ENCODE measurements at regions not wholly inside any gene's neighbourhood (a gene's known extent, or its start where the extent isn't known, plus 50 kb on each side); places are given as distances from the start of the nearest gene placed in this dataset.

DNA sequence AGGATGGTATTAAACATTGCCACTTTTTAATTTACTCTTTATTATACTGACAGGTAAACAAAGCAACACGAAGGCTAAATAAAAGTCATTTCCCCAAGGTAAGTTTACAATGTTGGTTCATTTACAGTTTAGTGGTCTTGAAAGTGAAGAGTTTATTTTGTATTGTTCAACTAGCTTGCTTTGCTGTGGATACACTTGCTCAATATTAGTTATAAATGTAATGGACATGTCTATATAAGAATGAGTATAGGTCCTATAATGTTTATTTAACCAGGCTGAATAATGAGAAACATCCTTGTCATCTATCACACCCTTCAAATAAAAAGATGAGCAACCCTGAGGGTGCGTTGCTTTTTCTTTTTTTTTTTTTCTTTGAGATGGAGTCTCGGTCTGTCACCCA, 1129.4 kb downstream of the TSN start:
- Histone ChIP-seq H3K36me3 (no peaks in the 10 kb centered on the region), H3K4me1 (no peaks in the 10 kb centered on the region), H3K27me3 (peaks cover 0 to 4% (median 0%) of the 10 kb centered on the region in 4 donors), H3K9me3 (no peaks in the 10 kb centered on the region), H3K27ac (no peak overlapping the region), H3K4me3 (no peak overlapping the region)
- TF ChIP-seq, protein P1, sequence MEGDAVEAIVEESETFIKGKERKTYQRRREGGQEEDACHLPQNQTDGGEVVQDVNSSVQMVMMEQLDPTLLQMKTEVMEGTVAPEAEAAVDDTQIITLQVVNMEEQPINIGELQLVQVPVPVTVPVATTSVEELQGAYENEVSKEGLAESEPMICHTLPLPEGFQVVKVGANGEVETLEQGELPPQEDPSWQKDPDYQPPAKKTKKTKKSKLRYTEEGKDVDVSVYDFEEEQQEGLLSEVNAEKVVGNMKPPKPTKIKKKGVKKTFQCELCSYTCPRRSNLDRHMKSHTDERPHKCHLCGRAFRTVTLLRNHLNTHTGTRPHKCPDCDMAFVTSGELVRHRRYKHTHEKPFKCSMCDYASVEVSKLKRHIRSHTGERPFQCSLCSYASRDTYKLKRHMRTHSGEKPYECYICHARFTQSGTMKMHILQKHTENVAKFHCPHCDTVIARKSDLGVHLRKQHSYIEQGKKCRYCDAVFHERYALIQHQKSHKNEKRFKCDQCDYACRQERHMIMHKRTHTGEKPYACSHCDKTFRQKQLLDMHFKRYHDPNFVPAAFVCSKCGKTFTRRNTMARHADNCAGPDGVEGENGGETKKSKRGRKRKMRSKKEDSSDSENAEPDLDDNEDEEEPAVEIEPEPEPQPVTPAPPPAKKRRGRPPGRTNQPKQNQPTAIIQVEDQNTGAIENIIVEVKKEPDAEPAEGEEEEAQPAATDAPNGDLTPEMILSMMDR (IDR thresholded peaks at IDR 0.05): no peak
- FAIRE-seq (no peak), DNase-seq (no peak), ATAC-seq (no peak)
- 56 to 69% methylated on average over 3 of the region's 3 CpGs for WGBS, 2 donors
- intact Hi-C loops (cut with DNase I): no loop called here

DNA sequence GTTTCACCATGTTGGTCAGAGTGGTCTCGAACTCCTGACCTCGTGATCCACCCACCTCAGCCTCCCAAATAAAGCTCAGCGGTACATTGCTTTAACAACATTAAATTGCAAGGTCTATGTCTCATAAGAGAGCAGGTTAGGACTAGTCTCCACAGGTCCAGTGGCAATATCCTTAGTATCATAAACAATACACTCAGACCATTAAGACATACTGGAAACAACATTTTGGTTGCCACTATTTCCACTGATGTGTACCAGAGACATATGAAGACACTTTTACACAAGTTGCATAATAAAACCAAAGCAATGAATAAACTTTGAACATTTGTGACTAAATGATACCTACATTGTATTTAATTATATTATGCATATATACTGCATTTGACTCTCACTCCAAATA, 1130.0 kb downstream of the TSN start:
- DNase-seq: no peak
- no peak for ATAC-seq
- Histone ChIP-seq H3K4me3 (no peak overlapping the region), H3K27me3 (peaks cover 0 to 4% (median 0%) of the 10 kb centered on the region in 4 donors), H3K9me3 (no peaks in the 10 kb centered on the region), H3K27ac (no peak overlapping the region), H3K4me1 (no peaks in the 10 kb centered on the region), H3K36me3 (no peaks in the 10 kb centered on the region)
- WGBS, 2 donors: 70 to 78% methylated on average over 3 of the region's 3 CpGs
- TF ChIP-seq, protein P1 (IDR thresholded peaks at IDR 0.05): no peak
- intact Hi-C loops (cut with DNase I): no loop called here
- FAIRE-seq: no peak

DNA sequence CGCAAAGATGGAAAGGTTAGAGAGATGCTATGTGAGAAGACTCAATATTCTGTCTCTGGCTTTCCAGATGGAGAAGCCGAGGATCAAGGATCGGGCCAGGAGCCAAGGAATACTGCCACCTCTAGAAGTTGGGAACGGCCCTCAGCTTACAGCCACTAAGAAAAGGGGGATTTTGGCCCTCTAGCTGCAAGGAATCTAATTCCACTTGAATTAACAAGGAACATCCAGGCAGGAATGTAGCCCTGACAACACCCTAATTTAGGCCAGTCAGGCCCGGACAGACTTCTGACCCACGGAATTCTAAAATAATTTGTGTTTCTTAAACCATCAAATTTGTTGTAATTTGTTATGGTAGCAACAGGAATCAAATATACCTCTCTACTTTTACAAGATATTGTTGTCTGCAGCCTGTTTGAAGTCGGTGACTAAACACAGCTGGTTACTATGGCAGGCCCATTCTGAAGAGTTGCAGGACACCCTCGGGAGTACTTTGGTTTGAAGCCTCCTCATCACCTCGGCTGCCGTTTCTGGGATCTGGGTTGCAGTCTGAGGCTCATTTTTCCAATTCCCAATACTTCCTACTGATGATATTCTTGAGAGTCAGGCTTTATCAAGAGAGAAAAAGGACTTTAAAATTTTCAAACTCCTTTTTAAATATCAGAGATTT, 1131.2 kb downstream of the TSN start:
- intact Hi-C loops (cut with DNase I): no loop called here

DNA sequence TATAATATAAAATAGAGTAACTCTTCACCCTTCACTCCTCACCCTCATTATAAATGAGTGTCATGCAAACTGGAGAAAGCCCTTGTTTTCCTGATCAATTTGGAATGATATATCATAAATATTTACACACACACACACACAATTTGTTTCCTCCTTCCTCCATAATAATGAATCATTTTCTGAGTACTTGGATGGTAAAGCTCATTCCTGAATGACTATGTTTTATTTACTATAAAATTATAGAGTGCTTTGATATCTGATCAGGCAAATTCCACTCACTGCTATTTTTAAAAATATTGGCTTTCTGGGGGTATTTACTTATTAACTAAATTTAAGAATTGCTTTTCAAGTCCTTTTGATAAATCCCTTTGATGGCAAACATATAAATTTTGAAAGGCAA, 1125.5 kb upstream of the CNTNAP5 start:
- no peak for ATAC-seq
- no peak for DNase-seq
- intact Hi-C loops (cut with DNase I): no loop called here
- Histone ChIP-seq H3K9me3 (no peaks in the 10 kb centered on the region), H3K4me3 (no peak overlapping the region), H3K27ac (no peak overlapping the region), H3K4me1 (no peaks in the 10 kb centered on the region), H3K36me3 (no peaks in the 10 kb centered on the region), H3K27me3 (peaks cover 0 to 5% (median 0%) of the 10 kb centered on the region in 4 donors)
- no peak for FAIRE-seq
- TF ChIP-seq, protein P1 (IDR thresholded peaks at IDR 0.05): no peak

More for the DNA sequence above, 1131.2 kb downstream of the TSN start:
- no peak overlapping the region for H3K27ac ChIP-seq
- TF ChIP-seq, protein P1 (IDR thresholded peaks at IDR 0.05): no peak
- ATAC-seq: no peak
- DNase-seq: no peak
- H3K4me1 ChIP-seq: no peaks in the 10 kb centered on the region
- no peaks in the 10 kb centered on the region for H3K36me3 ChIP-seq
- WGBS, 2 donors: 65 to 80% methylated on average over 10 of the region's 10 CpGs
- no peak overlapping the region for H3K4me3 ChIP-seq
- no peak for FAIRE-seq
- no peaks in the 10 kb centered on the region for H3K9me3 ChIP-seq
- peaks cover 0 to 4% (median 0%) of the 10 kb centered on the region in 4 donors for H3K27me3 ChIP-seq

DNA sequence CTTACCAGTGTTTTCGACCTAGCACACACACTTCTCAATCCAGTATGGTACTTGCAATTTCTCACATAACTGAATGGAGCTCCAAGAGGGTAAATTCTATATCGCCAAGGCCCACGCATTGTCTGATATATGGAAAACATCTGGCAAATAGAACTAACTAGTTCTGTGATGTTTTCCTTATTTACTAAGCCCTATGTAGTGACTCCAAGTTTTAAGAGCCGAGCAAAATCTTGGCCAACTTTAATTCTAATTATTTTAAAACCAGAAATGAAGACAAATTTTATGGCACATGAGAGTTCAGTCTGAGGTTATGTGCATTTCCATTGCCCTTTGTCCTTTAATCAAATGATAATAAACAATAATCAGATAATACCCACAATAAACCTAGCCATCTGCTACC, 1119.7 kb upstream of the CNTNAP5 start:
- Histone ChIP-seq H3K27ac (no peak overlapping the region), H3K27me3 (peaks cover 0 to 5% (median 0%) of the 10 kb centered on the region in 4 donors), H3K36me3 (no peaks in the 10 kb centered on the region), H3K4me3 (no peak overlapping the region), H3K9me3 (no peaks in the 10 kb centered on the region), H3K4me1 (no peaks in the 10 kb centered on the region)
- intact Hi-C loops (cut with DNase I): no loop called here
- DNase-seq: no peak
- FAIRE-seq: no peak
- ATAC-seq: no peak
- TF ChIP-seq, protein P1 (IDR thresholded peaks at IDR 0.05): no peak
- WGBS, 2 donors: 67 to 84% methylated on average over 4 of the region's 4 CpGs
